Astrocyte (in vitro differentiated cells and primary cell): ENCODE measurements at regions not wholly inside any gene's neighbourhood (a gene's known extent, or its start where the extent isn't known, plus 50 kb on each side); places are given as distances from the start of the nearest gene placed in this dataset.

ENCODE experiments used
- DNase-seq: peaks from one replicate; pipeline ENCODE4 v3.0.0-alpha.2; 2010; ENCODE audit warnings: low read depth
- FAIRE-seq: peaks from 2 replicates; lab custom pipeline; 2011; peaks lifted over from hg19 to GRCh38; lab: Jason Lieb, UNC
- H2AFZ ChIP-seq: 2 replicates; pipeline ENCODE4 v1.6.0; 2012; ENCODE audit warnings: low read depth, low read length, inconsistent platforms
- H3K27ac ChIP-seq: 2 replicates; pipeline ENCODE4 v1.5.1; 2011; ENCODE audit warnings: low read depth, low read length, inconsistent platforms
- H3K27me3 ChIP-seq: 2 replicates; pipeline ENCODE4 v1.6.0; 2011; ENCODE audit warnings: low read length, inconsistent platforms; ENCODE audit not compliant: insufficient read depth
- H3K36me3 ChIP-seq: 2 replicates; pipeline ENCODE4 v1.5.1; 2011; ENCODE audit warnings: low read length, inconsistent platforms; ENCODE audit not compliant: insufficient read depth
- H3K4me1 ChIP-seq: 2 replicates; pipeline ENCODE4 v1.5.1; 2011; ENCODE audit warnings: low read length, inconsistent platforms; ENCODE audit not compliant: insufficient read depth
- H3K4me2 ChIP-seq: 2 replicates; pipeline ENCODE4 v1.6.0; 2012; ENCODE audit warnings: low read length, inconsistent platforms
- H3K4me3 ChIP-seq: 2 replicates; pipeline ENCODE4 v1.5.1; 2011; ENCODE audit warnings: low read depth, mild to moderate bottlenecking, low read length, inconsistent platforms; ENCODE audit not compliant: insufficient read depth
- H3K79me2 ChIP-seq: 2 replicates; pipeline ENCODE4 v1.6.0; 2012; ENCODE audit warnings: mild to moderate bottlenecking, low read length, inconsistent platforms; ENCODE audit not compliant: insufficient read depth
- H3K9ac ChIP-seq: 2 replicates; pipeline ENCODE4 v1.6.0; 2012; ENCODE audit warnings: mild to moderate bottlenecking, low read length, inconsistent platforms
- H3K9me3 ChIP-seq: 2 replicates; pipeline ENCODE4 v1.5.1; 2012; ENCODE audit warnings: low read depth, mild to moderate bottlenecking, low read length, inconsistent platforms; ENCODE audit not compliant: insufficient read depth
- H4K20me1 ChIP-seq: 2 replicates; pipeline ENCODE4 v1.6.0; 2012; ENCODE audit warnings: low read length, inconsistent platforms; ENCODE audit not compliant: insufficient read depth
- H3K27ac Mint-ChIP-seq: one replicate; pipeline ENCODE4 v1.8.0; 2021; ENCODE audit warnings: mild to moderate bottlenecking, mixed read lengths; ENCODE audit not compliant: unreplicated experiment
- H3K27me3 Mint-ChIP-seq: one replicate; pipeline ENCODE4 v1.8.0; 2021; ENCODE audit warnings: low read depth, mixed read lengths; ENCODE audit not compliant: unreplicated experiment
- H3K36me3 Mint-ChIP-seq: one replicate; pipeline ENCODE4 v1.8.0; 2021; ENCODE audit warnings: low read depth, mixed read lengths; ENCODE audit not compliant: unreplicated experiment
- H3K4me1 Mint-ChIP-seq: one replicate; pipeline ENCODE4 v1.8.0; 2021; ENCODE audit warnings: low read depth, mixed read lengths; ENCODE audit not compliant: unreplicated experiment
- H3K4me3 Mint-ChIP-seq: one replicate; pipeline ENCODE4 v1.8.0; 2021; ENCODE audit warnings: mild to moderate bottlenecking, moderate library complexity, mixed read lengths; ENCODE audit not compliant: unreplicated experiment
- H3K9me3 Mint-ChIP-seq: one replicate; pipeline ENCODE4 v1.8.0; 2021; ENCODE audit warnings: mild to moderate bottlenecking, mixed read lengths; ENCODE audit not compliant: unreplicated experiment
- EZH2 ChIP-seq: IDR thresholded peaks from 2 replicates; pipeline ENCODE4 v1.6.1; 2012; ENCODE audit warnings: mild to moderate bottlenecking, low read length, inconsistent platforms; ENCODE audit not compliant: insufficient read depth
- TF ChIP-seq, protein P1 (sequence below): IDR thresholded peaks from 2 replicates; pipeline ENCODE4 v1.5.1; 2011; ENCODE audit warnings: low read depth, mild to moderate bottlenecking, inconsistent platforms, low read length, moderate library complexity; ENCODE audit not compliant: insufficient read depth

GRCh38 chr4:14428125-14428524 lies 574.2 kb upstream of the CPEB2 start:
- no peak overlapping the region for H3K27ac Mint-ChIP-seq
- DNase-seq = no peak
- H3K4me3 Mint-ChIP-seq = no peak overlapping the region
- H3K9me3 Mint-ChIP-seq = peaks cover 13% of the 10 kb centered on the region
- H3K4me3 ChIP-seq = no peak overlapping the region
- H3K27me3 Mint-ChIP-seq = no peaks in the 10 kb centered on the region
- no peaks in the 10 kb centered on the region for H3K9me3 ChIP-seq
- no peaks in the 10 kb centered on the region for H3K36me3 ChIP-seq
- H4K20me1 ChIP-seq = no peaks in the 10 kb centered on the region
- no peaks in the 10 kb centered on the region for H3K27me3 ChIP-seq
- H2AFZ ChIP-seq = no peak overlapping the region
- TF ChIP-seq, protein P1, sequence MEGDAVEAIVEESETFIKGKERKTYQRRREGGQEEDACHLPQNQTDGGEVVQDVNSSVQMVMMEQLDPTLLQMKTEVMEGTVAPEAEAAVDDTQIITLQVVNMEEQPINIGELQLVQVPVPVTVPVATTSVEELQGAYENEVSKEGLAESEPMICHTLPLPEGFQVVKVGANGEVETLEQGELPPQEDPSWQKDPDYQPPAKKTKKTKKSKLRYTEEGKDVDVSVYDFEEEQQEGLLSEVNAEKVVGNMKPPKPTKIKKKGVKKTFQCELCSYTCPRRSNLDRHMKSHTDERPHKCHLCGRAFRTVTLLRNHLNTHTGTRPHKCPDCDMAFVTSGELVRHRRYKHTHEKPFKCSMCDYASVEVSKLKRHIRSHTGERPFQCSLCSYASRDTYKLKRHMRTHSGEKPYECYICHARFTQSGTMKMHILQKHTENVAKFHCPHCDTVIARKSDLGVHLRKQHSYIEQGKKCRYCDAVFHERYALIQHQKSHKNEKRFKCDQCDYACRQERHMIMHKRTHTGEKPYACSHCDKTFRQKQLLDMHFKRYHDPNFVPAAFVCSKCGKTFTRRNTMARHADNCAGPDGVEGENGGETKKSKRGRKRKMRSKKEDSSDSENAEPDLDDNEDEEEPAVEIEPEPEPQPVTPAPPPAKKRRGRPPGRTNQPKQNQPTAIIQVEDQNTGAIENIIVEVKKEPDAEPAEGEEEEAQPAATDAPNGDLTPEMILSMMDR = no peak
- H3K79me2 ChIP-seq = no peaks in the 10 kb centered on the region
- no peaks in the 10 kb centered on the region for H3K4me1 Mint-ChIP-seq
- FAIRE-seq = no peak
- H3K4me1 ChIP-seq = no peaks in the 10 kb centered on the region
- H3K36me3 Mint-ChIP-seq = no peaks in the 10 kb centered on the region
- no peak overlapping the region for H3K4me2 ChIP-seq
- H3K9ac ChIP-seq = no peak overlapping the region
- no peak overlapping the region for H3K27ac ChIP-seq

GRCh38 chr4:14431155-14432134 lies 570.8 kb upstream of the CPEB2 start:
- Histone ChIP-seq H4K20me1 (no peaks in the 10 kb centered on the region), H3K36me3 (no peaks in the 10 kb centered on the region), H3K4me3 (no peak overlapping the region), H3K79me2 (no peaks in the 10 kb centered on the region), H3K9me3 (no peaks in the 10 kb centered on the region), H3K27ac (no peak overlapping the region), H2AFZ (no peak overlapping the region), H3K4me2 (no peak overlapping the region), H3K9ac (no peak overlapping the region), H3K27me3 (no peaks in the 10 kb centered on the region), H3K4me1 (no peaks in the 10 kb centered on the region)
- Mint-ChIP-seq H3K9me3 (peaks cover 2% of the 10 kb centered on the region), H3K36me3 (no peaks in the 10 kb centered on the region), H3K4me1 (no peaks in the 10 kb centered on the region), H3K27me3 (no peaks in the 10 kb centered on the region), H3K27ac (no peak overlapping the region), H3K4me3 (no peak overlapping the region)
- TF ChIP-seq, protein P1 = no peak
- TF ChIP-seq EZH2 = no peak
- no peak for FAIRE-seq
- DNase-seq = no peak

DNA sequence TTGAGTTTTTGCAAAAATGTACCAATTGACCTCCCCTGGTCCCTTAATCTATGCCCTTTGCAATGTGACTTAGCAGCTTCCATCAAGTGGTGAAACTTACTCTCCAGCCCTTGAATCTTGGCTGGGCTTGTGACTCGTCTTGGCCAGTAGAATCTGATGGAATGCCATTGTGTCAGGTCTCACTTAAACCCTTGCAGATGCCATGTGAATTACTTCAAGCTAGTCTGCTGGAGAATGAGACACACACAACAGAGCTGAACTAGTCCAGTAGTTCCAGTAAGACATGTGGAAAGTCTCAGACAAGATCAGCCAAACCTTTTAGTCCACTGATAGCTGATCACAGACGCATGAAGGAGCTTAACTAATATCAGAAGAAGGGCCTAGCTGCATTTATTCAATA lies 567.8 kb upstream of the CPEB2 start:
- Histone ChIP-seq H3K79me2 (no peaks in the 10 kb centered on the region), H3K27me3 (no peaks in the 10 kb centered on the region), H4K20me1 (no peaks in the 10 kb centered on the region), H3K4me1 (no peaks in the 10 kb centered on the region), H3K36me3 (no peaks in the 10 kb centered on the region), H3K9ac (no peak overlapping the region), H3K4me3 (no peak overlapping the region), H3K4me2 (no peak overlapping the region), H3K9me3 (no peaks in the 10 kb centered on the region), H2AFZ (no peak overlapping the region), H3K27ac (no peak overlapping the region)
- no peak for FAIRE-seq
- TF ChIP-seq, protein P1 = no peak
- no peak for TF ChIP-seq EZH2
- no peaks in the 10 kb centered on the region for H3K36me3 Mint-ChIP-seq
- no peak for DNase-seq
- no peaks in the 10 kb centered on the region for H3K27me3 Mint-ChIP-seq
- H3K9me3 Mint-ChIP-seq = no peaks in the 10 kb centered on the region
- no peak overlapping the region for H3K4me3 Mint-ChIP-seq
- H3K4me1 Mint-ChIP-seq = no peaks in the 10 kb centered on the region
- H3K27ac Mint-ChIP-seq = no peak overlapping the region
